ENCODE measurements at regions not wholly inside any gene's neighbourhood (a gene's known extent, or its start where the extent isn't known, plus 50 kb on each side); places are given as distances from the start of the nearest gene placed in this dataset.
"Not testable (repeated sequence)": the region's sequence is repeated elsewhere in the genome, so short reads cannot be mapped to it uniquely, and the experiment has no call there.

DNA sequence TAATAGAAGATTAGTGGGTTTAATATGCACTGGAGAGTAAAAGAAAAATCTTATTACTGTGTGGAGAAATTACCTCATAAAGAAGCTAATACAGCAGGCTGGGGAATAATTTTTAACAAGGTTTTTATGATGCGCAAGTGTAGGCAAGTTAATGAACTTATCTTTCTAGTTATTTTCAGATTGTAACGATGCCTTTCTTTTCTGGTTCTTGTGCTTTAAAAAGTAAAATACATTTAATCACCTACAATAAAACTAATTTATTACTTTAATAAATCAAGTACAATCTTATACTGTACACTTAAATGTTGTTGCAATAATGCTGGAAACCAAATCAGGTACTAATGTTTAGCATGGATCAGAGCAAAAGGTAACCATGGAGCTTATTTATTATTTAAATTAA, 266.6 kb downstream of the ZIC1 start:
- FAIRE-seq: no peak

DNA sequence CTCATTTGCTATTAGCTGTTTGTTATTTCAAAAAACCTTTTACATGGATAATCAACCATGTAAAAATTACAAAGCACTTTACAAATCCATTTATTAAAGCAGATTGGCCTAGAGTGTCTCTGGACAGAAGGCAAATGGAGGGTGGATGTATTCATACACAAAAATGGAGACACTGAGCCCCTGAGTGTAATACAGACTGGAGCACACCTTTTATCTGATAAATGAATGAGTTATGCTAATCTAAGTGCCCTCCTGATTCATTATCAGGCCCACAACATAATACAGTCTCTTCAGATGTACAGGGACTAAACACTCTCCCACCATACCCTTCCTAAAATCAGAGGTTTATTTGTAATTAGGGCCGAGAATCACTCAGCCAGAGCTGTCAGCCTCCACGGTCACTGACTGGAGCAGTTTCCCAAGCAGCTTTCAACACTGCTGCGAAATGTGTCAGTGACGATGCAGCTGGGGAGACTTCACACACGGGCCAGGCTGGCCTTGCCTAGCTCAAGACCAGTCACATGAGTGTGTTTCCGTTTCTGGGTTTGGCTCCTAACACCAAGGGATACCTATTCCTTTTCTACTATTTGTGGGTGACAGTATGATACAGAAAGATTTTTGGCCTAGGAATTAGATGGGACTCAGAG, 271.8 kb downstream of the ZIC1 start:
- FAIRE-seq: no peak

GRCh38 chr3:147688868-147689267, 279.7 kb downstream of the ZIC1 start:
- FAIRE-seq: no peak

DNA sequence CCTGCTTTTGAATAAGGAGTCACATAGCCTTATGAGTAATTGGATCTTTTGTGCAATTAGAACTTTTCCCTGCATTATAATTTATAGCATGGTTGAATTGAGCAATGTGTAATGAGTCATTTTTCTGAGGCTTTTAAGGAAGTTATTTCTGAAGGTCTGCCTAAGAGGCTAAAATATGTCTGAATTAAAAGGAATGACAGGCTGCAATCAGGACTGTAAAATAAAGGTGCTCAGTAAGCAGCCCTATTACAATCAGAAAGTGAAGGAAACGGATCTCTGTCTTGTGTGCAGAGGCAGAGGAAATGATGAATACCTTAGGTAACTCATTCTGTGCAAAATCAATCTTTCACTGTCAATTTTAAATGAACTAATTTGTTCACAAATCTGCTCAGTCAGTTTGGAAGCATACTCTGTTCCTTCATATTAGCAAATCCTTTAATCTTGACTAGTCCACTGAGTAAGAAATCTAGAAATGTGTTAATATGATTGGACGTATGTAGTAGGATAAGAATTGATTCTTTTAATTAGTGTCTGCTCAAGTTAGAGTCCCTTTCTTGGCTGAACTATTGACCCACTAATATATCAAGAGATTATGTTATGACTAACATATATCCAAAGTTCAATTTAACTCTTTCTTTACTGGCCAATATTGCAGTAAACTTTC, 290.1 kb downstream of the ZIC1 start:
- FAIRE-seq: no peak

DNA sequence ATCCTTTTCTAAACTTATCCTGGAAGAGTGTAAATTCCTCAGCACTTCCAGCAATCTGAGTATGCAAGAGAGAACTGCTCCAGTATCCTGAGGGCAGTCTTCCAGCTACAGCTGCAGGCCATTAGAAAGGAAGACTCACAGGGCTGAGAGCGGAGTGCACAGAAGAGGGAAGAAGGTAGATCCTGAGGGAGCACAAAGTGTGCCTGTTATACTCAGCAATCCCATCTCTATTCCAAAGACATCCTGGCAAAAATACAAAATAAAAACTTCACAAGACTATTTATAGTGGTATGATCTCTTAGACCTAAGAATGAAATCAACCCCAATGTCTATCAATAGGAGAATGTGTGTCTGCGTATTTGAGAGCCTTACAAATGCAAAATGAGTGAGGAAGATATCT, 292.0 kb downstream of the ZIC1 start:
- no peak for FAIRE-seq

DNA sequence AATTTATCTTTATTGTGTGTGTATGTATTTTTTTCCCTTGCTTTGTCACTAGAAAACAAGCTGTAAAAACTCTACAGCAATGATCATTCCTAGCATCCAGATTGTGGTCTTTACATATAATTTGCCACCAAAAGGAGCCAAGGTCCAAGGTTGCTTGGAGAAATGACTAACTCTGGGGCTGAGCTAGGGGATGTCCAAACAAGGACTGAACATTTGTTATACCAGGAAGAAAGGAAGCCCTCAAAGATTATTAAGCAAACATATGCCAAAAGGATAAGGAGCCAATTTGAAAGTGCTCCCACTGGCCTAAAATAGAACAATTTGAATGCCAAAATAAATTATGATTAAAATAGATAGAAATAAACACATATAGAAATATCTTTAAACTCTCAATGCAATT, 293.3 kb downstream of the ZIC1 start:
- no peak for FAIRE-seq

DNA sequence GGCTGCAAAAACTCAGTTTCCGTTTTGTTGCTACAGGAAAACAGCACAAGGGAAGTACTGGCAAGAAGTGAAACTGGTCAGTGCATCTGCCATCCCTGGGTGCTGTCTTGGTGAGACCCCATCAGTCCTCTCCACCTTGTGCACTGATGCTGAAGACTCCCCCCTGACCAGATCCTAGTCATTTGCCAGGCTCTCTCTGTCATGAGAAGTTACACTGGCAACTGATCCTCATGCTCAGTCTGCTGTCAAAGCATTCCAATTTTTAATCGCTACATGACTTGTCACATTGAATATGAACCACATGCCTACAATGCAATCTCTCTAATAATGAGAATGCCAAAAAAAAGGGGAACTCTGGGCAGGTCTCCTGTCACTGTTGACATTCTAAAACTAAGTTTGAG, 296.5 kb downstream of the ZIC1 start:
- FAIRE-seq: no peak

DNA sequence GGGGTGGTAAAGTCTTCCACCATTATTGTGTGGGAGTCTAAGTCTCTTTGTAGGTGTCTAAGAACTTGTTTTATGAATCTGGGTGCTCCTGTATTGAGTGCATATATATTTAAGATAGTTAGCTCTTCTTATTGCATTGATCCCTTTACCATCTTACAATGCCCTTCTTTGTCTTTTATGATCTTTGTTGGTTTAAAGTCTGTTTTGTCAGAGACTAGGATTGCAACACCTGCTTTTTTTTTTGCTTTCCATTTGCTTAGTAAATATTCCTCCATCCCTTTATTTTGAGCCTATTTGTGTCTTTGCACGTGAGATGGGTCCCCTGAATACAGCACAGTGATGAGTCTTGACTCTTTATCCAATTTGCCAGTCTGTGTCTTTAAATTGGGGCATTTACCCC, 301.6 kb downstream of the ZIC1 start:
- not testable (repeated sequence) for FAIRE-seq

DNA sequence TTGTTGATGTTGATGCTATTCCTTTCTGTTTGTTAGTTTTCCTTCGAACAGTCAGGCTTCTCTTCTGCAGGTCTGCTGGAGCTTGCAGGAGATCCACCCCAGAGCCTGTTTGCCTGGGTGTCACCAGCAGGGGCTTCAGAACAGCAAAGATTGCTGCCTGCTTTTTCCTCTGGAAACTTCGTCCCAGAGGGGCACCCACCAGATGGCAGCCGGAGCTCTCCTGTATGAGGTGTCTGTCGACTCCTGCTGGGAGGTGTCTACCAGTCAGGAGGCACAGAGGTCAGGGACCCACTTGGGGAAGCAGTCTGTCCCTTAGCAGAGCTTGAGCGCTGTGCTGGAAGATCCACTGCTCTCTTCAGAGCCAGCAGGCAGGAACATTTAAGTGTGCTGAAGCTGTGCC, 303.2 kb downstream of the ZIC1 start:
- FAIRE-seq: no peak

DNA sequence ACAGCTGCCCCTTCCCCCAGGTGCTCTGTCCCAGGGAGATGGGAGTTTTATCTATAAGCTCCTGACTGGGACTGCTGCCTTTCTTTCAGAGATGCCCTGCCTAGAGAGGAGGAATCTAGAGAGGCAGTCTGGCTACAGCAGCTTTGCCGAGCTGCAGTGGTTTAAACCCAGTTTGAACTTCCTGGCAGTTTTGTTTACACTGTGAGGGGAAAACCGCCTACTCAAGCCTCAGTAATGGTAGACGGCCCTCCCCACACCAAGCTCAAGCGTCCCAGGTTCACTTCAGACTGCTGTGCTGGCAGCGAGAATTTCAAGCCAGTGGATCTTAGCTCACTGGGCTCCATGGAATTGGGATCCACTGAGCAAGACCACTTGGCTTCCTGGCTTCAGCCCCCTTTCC, 303.6 kb downstream of the ZIC1 start:
- FAIRE-seq: not testable (repeated sequence)

DNA sequence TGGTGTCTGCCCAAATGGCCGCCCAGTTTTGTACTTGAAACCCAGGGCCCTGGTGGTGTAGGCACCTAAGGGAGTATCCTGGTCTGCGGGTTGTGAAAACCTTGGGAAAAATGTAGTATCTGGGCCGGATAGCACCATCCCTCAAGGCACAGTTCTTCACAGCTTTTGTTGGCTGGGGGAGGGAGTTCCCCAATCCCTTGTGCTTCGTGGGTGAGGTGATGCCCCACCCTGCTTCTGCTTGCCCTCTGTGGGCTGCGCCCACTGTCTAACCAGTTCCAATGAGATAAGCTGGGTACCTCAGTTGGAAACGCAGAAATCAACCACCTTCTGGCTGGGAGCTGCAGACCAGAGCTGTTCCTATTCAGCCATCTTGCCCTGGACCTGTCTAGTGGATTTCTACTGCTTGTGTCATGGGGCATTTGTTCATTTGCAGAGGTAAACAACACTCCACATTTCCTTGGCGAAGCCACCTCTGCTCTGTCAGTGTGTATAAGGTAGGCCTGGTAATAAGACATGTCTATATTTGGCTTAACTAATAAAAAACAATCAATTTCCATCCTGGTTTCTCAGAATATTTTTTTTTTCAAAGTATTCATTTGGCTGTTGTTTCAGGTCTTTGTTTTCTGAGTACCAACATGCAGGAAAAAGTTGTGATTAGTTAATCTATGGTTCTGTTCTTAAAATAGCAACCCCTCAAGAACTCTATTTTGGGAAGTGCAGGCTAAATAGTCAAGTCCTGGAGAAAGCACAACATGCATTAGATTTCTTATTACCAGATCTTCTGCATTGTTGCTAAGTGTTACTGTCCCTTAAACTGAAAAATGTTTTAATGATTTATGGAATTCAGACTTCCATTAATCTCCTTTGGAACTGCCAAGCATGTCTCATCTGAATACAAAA, 304.3 kb downstream of the ZIC1 start:
- no peak for FAIRE-seq

DNA sequence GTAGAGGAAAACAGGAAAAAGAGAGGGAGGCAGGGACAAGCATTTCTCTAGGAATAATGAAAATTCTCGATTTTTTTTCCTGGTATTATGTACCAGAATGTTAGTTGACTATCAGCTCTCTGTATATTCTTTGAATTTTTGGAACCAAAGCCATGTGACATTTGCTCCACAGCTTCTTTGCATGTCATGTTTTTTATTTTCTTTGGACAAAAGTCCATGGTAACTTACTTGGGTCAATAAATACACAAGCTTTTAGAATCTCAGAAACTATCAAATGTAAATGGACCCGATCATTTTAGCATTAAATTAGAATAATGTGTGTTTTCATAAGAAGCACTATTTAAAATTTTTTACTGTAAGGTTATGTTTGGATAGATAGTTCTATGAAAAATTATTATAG, 320.5 kb downstream of the ZIC1 start:
- no peak for FAIRE-seq

DNA sequence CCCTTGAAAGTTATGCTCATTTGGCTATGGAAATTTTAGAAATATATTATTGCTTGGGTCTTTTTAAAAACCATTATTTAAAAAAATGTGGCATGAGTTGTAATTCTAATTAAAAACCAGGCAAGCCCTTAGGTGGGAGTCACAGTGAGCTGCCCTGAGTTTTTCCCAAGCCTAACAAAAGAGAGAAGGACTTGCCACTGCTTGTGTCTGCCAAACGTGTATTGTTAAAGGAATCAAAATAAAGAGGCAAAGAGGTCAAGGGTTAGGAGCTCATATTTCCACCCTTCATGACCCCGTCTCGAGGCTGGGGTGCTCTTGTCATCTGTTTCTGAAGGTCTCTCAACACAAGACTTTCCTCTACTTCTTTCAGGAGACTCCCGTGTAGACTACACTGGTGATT, 321.1 kb downstream of the ZIC1 start:
- no peak for FAIRE-seq

DNA sequence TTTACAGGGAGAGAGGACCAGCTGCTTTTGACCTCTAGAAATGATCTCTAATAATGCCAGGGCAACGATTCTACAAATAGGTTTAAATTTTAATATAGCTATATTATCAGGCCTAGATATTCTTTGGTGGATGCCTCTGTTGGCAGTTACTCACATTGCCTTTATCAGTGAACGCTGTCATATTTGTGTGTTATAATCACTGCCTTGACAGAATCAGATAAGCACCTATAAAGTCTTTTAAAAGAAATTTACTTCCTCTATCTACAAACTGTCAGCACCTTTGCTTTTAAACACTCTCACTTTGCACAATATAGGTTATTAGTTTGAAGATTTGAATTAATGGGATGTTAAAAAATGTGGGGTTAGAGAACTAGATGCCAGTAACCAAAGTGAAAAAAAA, 324.1 kb downstream of the ZIC1 start:
- no peak for FAIRE-seq

DNA sequence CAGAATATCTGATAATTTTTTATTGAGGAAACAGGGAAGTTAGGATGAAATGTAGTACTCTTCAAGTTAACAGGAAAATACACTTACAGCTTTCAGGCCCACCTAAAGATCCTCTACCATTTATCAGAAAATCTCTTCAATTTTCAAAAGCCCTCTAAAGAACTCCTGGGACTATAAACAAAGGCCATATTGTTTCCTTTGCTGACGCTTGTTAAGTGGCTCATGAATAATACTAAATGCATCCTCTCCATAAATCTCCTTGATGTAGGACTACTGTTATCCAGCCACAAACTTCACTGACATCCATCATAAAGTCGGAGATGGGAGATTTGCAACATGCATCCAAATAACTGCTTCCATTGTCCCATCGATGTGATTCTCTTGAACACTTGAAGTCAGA, 326.5 kb downstream of the ZIC1 start:
- no peak for FAIRE-seq

DNA sequence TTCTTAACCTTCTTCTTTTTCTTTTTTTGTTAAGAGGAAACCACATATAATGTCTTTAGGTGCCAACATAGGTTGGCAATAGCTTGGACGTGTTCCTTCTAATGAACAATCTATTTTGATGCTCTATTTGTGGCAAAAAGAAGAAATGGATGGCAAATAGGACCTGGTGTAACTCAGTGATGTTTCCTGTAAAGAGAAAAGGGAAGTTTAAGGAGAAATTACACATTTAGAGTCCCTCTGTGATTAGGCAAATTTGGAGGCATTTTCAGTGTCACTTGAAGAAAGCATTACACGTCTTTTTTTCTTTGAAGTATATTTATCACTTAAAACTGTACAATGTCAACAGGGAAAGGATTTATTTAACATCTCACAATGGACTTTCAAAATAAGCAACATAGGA, 327.1 kb downstream of the ZIC1 start:
- no peak for FAIRE-seq

DNA sequence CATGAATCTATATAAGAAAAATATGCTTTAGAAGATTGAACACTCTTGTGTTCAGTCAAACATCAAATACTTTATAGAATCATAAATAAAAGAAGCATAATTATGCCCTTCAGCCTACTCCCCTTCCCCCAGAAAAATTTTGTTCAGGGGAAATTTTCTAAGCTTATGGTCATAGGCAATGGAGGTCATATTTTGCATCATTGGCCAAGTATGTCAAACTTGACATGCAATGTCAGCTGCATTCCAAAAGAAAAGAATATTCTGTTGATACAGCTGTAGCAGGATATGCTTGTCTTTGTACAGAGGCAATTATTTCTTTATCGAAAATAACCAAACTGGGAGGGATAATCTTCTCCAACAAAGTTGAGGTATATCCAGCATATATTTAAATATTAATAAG, 328.2 kb downstream of the ZIC1 start:
- no peak for FAIRE-seq

DNA sequence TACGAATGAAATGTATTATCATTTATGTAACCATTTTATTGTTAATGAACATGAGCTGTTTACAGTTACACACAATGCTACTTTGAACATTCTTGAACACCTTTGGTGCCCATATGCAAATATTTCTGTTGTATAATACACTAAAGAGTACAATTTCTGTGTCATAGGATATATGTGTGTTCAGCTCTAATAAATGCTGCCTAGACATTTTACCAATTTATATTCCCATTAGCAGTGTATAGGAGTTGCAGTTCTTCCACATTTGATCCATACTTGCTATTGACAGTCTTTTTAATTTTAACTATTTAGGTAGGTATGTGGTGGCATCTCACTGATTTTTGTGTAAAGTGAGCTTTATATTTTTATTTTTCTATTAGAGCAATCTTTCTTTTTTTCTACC, 331.8 kb downstream of the ZIC1 start:
- no peak for FAIRE-seq

- FAIRE-seq: no peak
These were observed 335.8 kb downstream of the ZIC1 start for GRCh38 chr3:147744967-147745366.

DNA sequence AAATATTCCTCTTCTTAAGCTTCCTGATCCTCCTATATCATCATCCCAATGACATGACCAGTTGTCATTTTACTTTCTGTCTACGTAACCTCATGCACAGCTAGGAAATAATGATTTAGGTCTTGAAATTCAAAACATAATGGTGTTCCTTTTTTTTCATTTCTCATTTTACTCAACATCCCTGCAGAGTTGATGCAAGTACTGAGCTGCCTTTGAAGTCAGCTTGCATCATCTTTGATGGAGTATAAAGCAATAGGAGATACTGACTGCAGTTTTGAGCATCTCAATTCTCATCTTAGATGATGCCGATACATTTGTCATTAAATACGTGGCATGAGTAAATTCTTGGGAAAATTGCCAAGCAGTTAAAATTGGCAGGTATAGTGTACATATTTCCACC, 346.1 kb downstream of the ZIC1 start:
- FAIRE-seq: no peak

- no peak for FAIRE-seq
These were observed 347.3 kb downstream of the ZIC1 start for GRCh38 chr3:147756476-147756875.

DNA sequence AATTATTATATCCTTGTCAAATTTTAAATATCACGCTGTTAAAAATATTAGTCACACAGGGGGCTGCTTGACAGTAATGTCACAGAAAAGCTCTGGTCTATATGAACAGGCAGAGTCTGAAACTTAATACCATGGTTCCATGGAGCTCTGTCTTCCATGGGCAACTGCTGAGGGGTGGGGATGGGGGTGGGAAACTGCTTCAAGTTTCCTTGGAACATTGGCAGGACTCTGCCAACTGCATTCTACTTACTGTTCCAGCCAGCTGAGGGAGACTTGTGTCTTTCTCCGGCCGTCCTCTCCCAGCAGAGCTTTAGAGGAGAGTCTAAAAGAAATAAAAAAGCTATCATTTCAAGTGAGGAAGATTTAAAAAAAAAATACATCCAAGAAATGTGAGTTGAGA, 348.7 kb downstream of the ZIC1 start:
- no peak for FAIRE-seq

GRCh38 chr3:147758771-147759170, 349.6 kb downstream of the ZIC1 start:
- no peak for FAIRE-seq

- FAIRE-seq: no peak
These were observed 350.9 kb downstream of the ZIC1 start for GRCh38 chr3:147760085-147760484.
